Tibial nerve (tissue), 4 donors: ENCODE measurements at regions not wholly inside any gene's neighbourhood (a gene's known extent, or its start where the extent isn't known, plus 50 kb on each side); places are given as distances from the start of the nearest gene placed in this dataset.

Experiments used
- DNase-seq, 2 donors: peaks; one replicate each; pipeline ENCODE4 v3.0.0-alpha.2; 2019; ENCODE audit warnings: low spot score in 2 of 2
- H3K27ac ChIP-seq, 4 donors: fragments of 200-600 bp; sonication (generic) in 3 of 4; one replicate each; pipeline ENCODE4 v1.5.1; 2017 to 2019; ENCODE audit warnings: mild to moderate bottlenecking in 1 of 4
- H3K27me3 ChIP-seq, 2 donors: fragments of 200-600 bp; sonication (generic) in 1 of 2; one replicate each; pipeline versions ENCODE4 v1.5.1 to v1.6.0; 2017 to 2019
- H3K36me3 ChIP-seq, 3 donors: fragments of 200-600 bp; sonication (generic); one replicate each; pipeline ENCODE4 v1.5.1; 2018 to 2019
- H3K4me1 ChIP-seq, 4 donors: fragments of 200-600 bp; sonication (generic) in 3 of 4; one replicate each; pipeline ENCODE4 v1.5.1; 2017 to 2019
- H3K4me3 ChIP-seq, 4 donors: fragments of 200-600 bp; sonication (generic) in 3 of 4; one replicate each; pipeline ENCODE4 v1.5.1; 2017 to 2019; ENCODE audit warnings: mild to moderate bottlenecking in 1 of 4, moderate library complexity in 1 of 4
- H3K9me3 ChIP-seq, 4 donors: fragments of 200-600 bp; sonication (generic) in 3 of 4; one replicate each; pipeline ENCODE4 v1.5.1; 2017 to 2019
- EP300 ChIP-seq, 2 donors: sonication (generic); formaldehyde crosslinking; IDR thresholded peaks; one replicate each; pipeline ENCODE4 v1.6.1; 2017; ENCODE audit warnings: antibody characterized with exemption in 2 of 2, mild to moderate bottlenecking in 1 of 2
- POLR2A ChIP-seq, 2 donors: fragments of 450-650 bp; IDR thresholded peaks; one replicate each; pipeline ENCODE4 v1.6.1; 2017; ENCODE audit warnings: antibody characterized with exemption in 2 of 2, mild to moderate bottlenecking in 2 of 2, moderate library complexity in 2 of 2
- WGBS, 2 donors: methylation state at CpG; one replicate each; pipeline ENCODE4 v1.1.5; 2018; 5-methylcytosine and 5-hydroxymethylcytosine counted together
- TF ChIP-seq, protein P1 (sequence below), 5 experiments: fragments of 200-600 bp in 3 of 5; fragments of 450-650 bp in 2 of 5; sonication (generic) in 3 of 5; IDR thresholded peaks; one replicate each; pipeline ENCODE4 v1.5.1; 2016 to 2019; ENCODE audit warnings: antibody characterized with exemption in 5 of 5, mild to moderate bottlenecking in 3 of 5, moderate library complexity in 2 of 5

GRCh38 chr3:153394017-153394416, 232.0 kb downstream of the RAP2B start:
- Histone ChIP-seq H3K27ac (no peak overlapping the region), H3K9me3 (peaks cover 0 to 27% (median 4%) of the 10 kb centered on the region in 4 donors), H3K27me3 (no peaks in the 10 kb centered on the region), H3K4me3 (no peak overlapping the region), H3K36me3 (no peaks in the 10 kb centered on the region), H3K4me1 (peaks cover 0 to 2% (median under 1%) of the 10 kb centered on the region in 4 donors)
- WGBS, 2 donors, result 93 to 100% methylated on average over 1 of the region's 1 CpG
- TF ChIP-seq, protein P1, sequence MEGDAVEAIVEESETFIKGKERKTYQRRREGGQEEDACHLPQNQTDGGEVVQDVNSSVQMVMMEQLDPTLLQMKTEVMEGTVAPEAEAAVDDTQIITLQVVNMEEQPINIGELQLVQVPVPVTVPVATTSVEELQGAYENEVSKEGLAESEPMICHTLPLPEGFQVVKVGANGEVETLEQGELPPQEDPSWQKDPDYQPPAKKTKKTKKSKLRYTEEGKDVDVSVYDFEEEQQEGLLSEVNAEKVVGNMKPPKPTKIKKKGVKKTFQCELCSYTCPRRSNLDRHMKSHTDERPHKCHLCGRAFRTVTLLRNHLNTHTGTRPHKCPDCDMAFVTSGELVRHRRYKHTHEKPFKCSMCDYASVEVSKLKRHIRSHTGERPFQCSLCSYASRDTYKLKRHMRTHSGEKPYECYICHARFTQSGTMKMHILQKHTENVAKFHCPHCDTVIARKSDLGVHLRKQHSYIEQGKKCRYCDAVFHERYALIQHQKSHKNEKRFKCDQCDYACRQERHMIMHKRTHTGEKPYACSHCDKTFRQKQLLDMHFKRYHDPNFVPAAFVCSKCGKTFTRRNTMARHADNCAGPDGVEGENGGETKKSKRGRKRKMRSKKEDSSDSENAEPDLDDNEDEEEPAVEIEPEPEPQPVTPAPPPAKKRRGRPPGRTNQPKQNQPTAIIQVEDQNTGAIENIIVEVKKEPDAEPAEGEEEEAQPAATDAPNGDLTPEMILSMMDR (IDR thresholded peaks at IDR 0.05), result no peak
- no peak for TF ChIP-seq POLR2A (IDR thresholded peaks at IDR 0.05)
- no peak for TF ChIP-seq EP300 (IDR thresholded peaks at IDR 0.05)
- no peak for DNase-seq

DNA sequence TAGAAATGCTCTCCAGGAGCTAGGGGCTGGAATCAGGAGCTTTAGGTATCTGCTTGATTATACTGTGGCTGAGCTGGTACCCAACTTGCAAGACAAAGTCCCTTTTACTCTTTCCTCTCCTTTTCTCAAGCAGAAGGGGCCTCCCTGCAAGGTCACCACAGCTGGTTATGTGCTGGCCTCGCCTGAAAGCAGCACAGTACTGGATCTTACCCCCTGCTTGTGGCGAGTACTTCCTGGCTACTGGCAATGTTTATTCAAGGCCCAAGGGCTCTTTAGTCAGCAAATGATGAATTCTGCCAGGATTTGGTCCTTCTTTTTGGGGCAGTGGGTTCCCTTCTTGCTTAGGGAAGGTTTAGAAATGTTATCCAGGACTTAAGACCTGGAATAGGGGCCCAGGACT, 234.6 kb downstream of the RAP2B start:
- Histone ChIP-seq H3K27ac (no peak overlapping the region), H3K9me3 (peaks cover 0 to 26% (median 4%) of the 10 kb centered on the region in 4 donors), H3K4me1 (peaks cover 0 to 12% (median 7%) of the 10 kb centered on the region in 4 donors), H3K27me3 (no peaks in the 10 kb centered on the region), H3K36me3 (no peaks in the 10 kb centered on the region), H3K4me3 (no peak overlapping the region)
- 88 to 90% methylated on average over 2 of the region's 2 CpGs for WGBS, 2 donors
- DNase-seq, result no peak
- TF ChIP-seq EP300 (IDR thresholded peaks at IDR 0.05) (no peak), POLR2A (IDR thresholded peaks at IDR 0.05) (no peak)
- TF ChIP-seq, protein P1 (IDR thresholded peaks at IDR 0.05), result no peak

DNA sequence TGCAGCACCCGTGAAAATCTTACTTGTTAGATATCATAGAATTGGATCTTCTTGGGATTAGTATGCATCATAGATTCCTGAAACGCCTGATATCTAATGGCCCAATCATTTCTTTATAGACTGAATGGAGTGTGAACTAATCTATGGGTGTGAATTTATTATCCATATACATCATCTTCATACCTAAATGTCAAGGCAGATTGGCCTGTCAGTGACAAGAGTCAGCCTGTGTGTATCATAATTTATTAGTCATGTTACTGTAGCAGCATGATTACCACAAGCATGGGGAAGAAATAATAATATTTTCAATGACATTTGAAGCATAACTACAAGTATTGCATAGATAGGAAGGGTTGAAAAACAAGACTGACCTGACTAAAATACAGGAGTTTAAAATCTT, 235.8 kb downstream of the RAP2B start:
- Histone ChIP-seq H3K36me3 (no peaks in the 10 kb centered on the region), H3K9me3 (peaks cover 0 to 16% (median 4%) of the 10 kb centered on the region in 4 donors), H3K27me3 (no peaks in the 10 kb centered on the region), H3K4me1 (peaks cover 0 to 12% (median 7%) of the 10 kb centered on the region in 4 donors), H3K4me3 (no peak overlapping the region), H3K27ac (no peak overlapping the region)
- TF ChIP-seq, protein P1 (IDR thresholded peaks at IDR 0.05), result no peak
- TF ChIP-seq POLR2A (IDR thresholded peaks at IDR 0.05), result no peak
- TF ChIP-seq EP300 (IDR thresholded peaks at IDR 0.05), result no peak
- 44 to 76% methylated on average over 2 of the region's 2 CpGs for WGBS, 2 donors
- DNase-seq, result no peak

- Histone ChIP-seq H3K27ac (no peak overlapping the region), H3K4me1 (peaks cover 0 to 12% (median 7%) of the 10 kb centered on the region in 4 donors), H3K9me3 (no peaks in the 10 kb centered on the region), H3K36me3 (no peaks in the 10 kb centered on the region), H3K4me3 (no peak overlapping the region), H3K27me3 (no peaks in the 10 kb centered on the region)
- TF ChIP-seq POLR2A (IDR thresholded peaks at IDR 0.05) (no peak), EP300 (IDR thresholded peaks at IDR 0.05) (no peak)
- TF ChIP-seq, protein P1 (IDR thresholded peaks at IDR 0.05), result no peak
- DNase-seq, result no peak
Measured at GRCh38 chr3:153399636-153400035, 237.6 kb downstream of the RAP2B start.

- no peak for DNase-seq
- Histone ChIP-seq H3K27me3 (no peaks in the 10 kb centered on the region), H3K4me3 (no peak overlapping the region), H3K9me3 (no peaks in the 10 kb centered on the region), H3K36me3 (no peaks in the 10 kb centered on the region), H3K27ac (no peak overlapping the region), H3K4me1 (peaks cover 0 to 12% (median 7%) of the 10 kb centered on the region in 4 donors)
- TF ChIP-seq EP300 (IDR thresholded peaks at IDR 0.05) (no peak), POLR2A (IDR thresholded peaks at IDR 0.05) (no peak)
- TF ChIP-seq, protein P1 (IDR thresholded peaks at IDR 0.05), result no peak
Measured at GRCh38 chr3:153400641-153401040, 238.6 kb downstream of the RAP2B start.
